Endothelial cell of umbilical vein (primary cell): ENCODE measurements at regions not wholly inside any gene's neighbourhood (a gene's known extent, or its start where the extent isn't known, plus 50 kb on each side); places are given as distances from the start of the nearest gene placed in this dataset.

ENCODE experiments used
- BruUV-seq: library from RNA; stranded (reverse); fragments of 400-500 nt; replicated peaks from 2 replicates; lab custom pipeline; 2021; lab: Mats Ljungman, UMichigan
- CTCF ChIA-PET: fragments of 300-600, 350-600 bp; sonication (Branson Sonifier 250); formaldehyde crosslinking; loops from one replicate; lab custom pipeline; 2021; ENCODE audit warnings: antibody characterized with exemption, inconsistent platforms; lab: Charles Lee
- POLR2A ChIA-PET: fragments of 300-600, 350-600 bp; sonication (Branson Sonifier 250); formaldehyde crosslinking; loops from one replicate; lab custom pipeline; 2021; ENCODE audit warnings: antibody characterized with exemption, inconsistent platforms; lab: Charles Lee
- DNase-seq: peaks from one replicate; pipeline ENCODE4 v3.0.0-alpha.2; 2011; ENCODE audit warnings: low read depth, low spot score
- FAIRE-seq: peaks from 2 replicates; lab custom pipeline; 2011; peaks lifted over from hg19 to GRCh38; lab: Jason Lieb, UNC
- H2AFZ ChIP-seq: 2 replicates; pipeline ENCODE4 v1.6.0; 2012; ENCODE audit warnings: low read depth, low read length, control low read depth, inconsistent platforms
- H3K27ac ChIP-seq: 2 replicates; pipeline ENCODE4 v1.5.1; 2011; ENCODE audit warnings: low read depth, mild to moderate bottlenecking, control low read depth, low read length, moderate library complexity; ENCODE audit not compliant: insufficient read depth
- H3K27me3 ChIP-seq, 2 experiments: 2 replicates each; pipeline versions ENCODE4 v1.6.0 to v1.6.1; 2011; ENCODE audit warnings: low read length in 2 of 2, mixed read lengths in 1 of 2; ENCODE audit not compliant: control insufficient read depth in 2 of 2, insufficient read depth in 2 of 2
- H3K36me3 ChIP-seq, 2 experiments: 2 replicates in 1 of 2; 3 replicates in 1 of 2; pipeline ENCODE4 v1.5.1; 2011; ENCODE audit warnings: low read length in 2 of 2, mild to moderate bottlenecking in 1 of 2, moderate library complexity in 1 of 2; ENCODE audit not compliant: control insufficient read depth in 2 of 2, insufficient read depth in 2 of 2; ENCODE audit errors: extremely low read depth in 1 of 2
- H3K4me1 ChIP-seq: 3 replicates; pipeline ENCODE4 v1.5.1; 2011; ENCODE audit warnings: mild to moderate bottlenecking, low read length; ENCODE audit not compliant: control insufficient read depth, insufficient read depth; ENCODE audit errors: extremely low read depth
- H3K4me2 ChIP-seq: 2 replicates; pipeline ENCODE4 v1.6.1; 2011; ENCODE audit warnings: low read length, control low read depth, mixed read lengths; ENCODE audit not compliant: insufficient read depth
- H3K4me3 ChIP-seq, 3 experiments: fragments of 200-600 bp in 1 of 3; sonication (generic), shearing (Covaris generic) in 1 of 3; replicated peaks in 1 of 3; 2 replicates each; pipeline ENCODE4 v1.5.1; 2011 to 2016; ENCODE audit warnings: control low read depth in 3 of 3, low read length in 3 of 3, mild to moderate bottlenecking in 2 of 3, inconsistent platforms in 1 of 3, low read depth in 1 of 3, moderate library complexity in 1 of 3; ENCODE audit not compliant: insufficient read depth in 1 of 3
- H3K79me2 ChIP-seq: 2 replicates; pipeline ENCODE4 v1.6.0; 2012; ENCODE audit warnings: low read length, inconsistent platforms; ENCODE audit not compliant: control insufficient read depth, insufficient read depth
- H3K9ac ChIP-seq: replicated peaks from 2 replicates; pipeline ENCODE3; 2011; ENCODE audit warnings: low read length, control low read depth; ENCODE audit not compliant: insufficient read depth; ENCODE audit errors: extremely low read depth
- H3K9me1 ChIP-seq: replicated peaks from 3 replicates; pipeline ENCODE4 v1.6.0; 2011; ENCODE audit warnings: mild to moderate bottlenecking, low read length; ENCODE audit not compliant: control insufficient read depth, insufficient read depth; ENCODE audit errors: extremely low read depth
- H3K9me3 ChIP-seq: replicated peaks from 2 replicates; pipeline ENCODE4 v1.5.1; 2012; ENCODE audit warnings: low read length, inconsistent platforms; ENCODE audit not compliant: control insufficient read depth, insufficient read depth
- H4K20me1 ChIP-seq: replicated peaks from 2 replicates; pipeline ENCODE3; 2011; ENCODE audit warnings: mild to moderate bottlenecking, low read length; ENCODE audit not compliant: control insufficient read depth, insufficient read depth; ENCODE audit errors: extremely low read depth
- EZH2 ChIP-seq: IDR thresholded peaks from 2 replicates; pipeline ENCODE4 v1.6.1; 2012; ENCODE audit warnings: borderline replicate concordance, low read depth, mild to moderate bottlenecking, moderate library complexity, low read length, inconsistent platforms; ENCODE audit not compliant: severe bottlenecking
- FOS ChIP-seq: IDR thresholded peaks from 2 replicates; pipeline ENCODE4 v1.6.1; 2011; ENCODE audit warnings: mild to moderate bottlenecking, low read length, moderate library complexity, borderline replicate concordance; ENCODE audit not compliant: insufficient read depth
- GATA2 ChIP-seq: IDR thresholded peaks from 2 replicates; pipeline ENCODE4 v1.7.0; 2011; ENCODE audit warnings: low read depth, mild to moderate bottlenecking, moderate library complexity, mixed read lengths, low read length; ENCODE audit not compliant: insufficient read length, insufficient read depth
- JUN ChIP-seq: IDR thresholded peaks from 2 replicates; pipeline ENCODE4 v1.6.1; 2011; ENCODE audit warnings: borderline replicate concordance, low read depth; ENCODE audit not compliant: insufficient read length, insufficient read depth
- MYC ChIP-seq: IDR thresholded peaks from one replicate; pipeline ENCODE4 v1.6.1; 2011; ENCODE audit warnings: mild to moderate bottlenecking, low read depth, low read length
- POLR2A ChIP-seq: IDR thresholded peaks from 2 replicates; pipeline ENCODE4 v1.6.1; 2012; ENCODE audit warnings: low read depth, mild to moderate bottlenecking, control low read depth, low read length
- POLR2AphosphoS5 ChIP-seq: IDR thresholded peaks from 2 replicates; pipeline ENCODE4 v1.6.1; 2012; ENCODE audit warnings: low read depth, mild to moderate bottlenecking, control low read depth, low read length, moderate library complexity; ENCODE audit not compliant: insufficient read depth
- dilution Hi-C: fragments of 300-500 bp; cut with MboI; formaldehyde crosslinking; loops from one replicate; pipeline ENCODE4 v1.15.0; 2019; ENCODE audit warnings: low sequenced_read_pairs; ENCODE audit not compliant: extremely low pct_ligation_motif_present
- intact Hi-C: fragments of 100-400 bp; cut with micrococcal nuclease; formaldehyde crosslinking; loops from one replicate; pipeline ENCODE4 v1.10.0; 2022
- TF ChIP-seq, protein P1 (sequence below): IDR thresholded peaks from 2 replicates; pipeline ENCODE4 v1.6.1; 2011; ENCODE audit not compliant: insufficient read depth, insufficient read length
- TF ChIP-seq, protein P2 (sequence below), 2 donors: IDR thresholded peaks; 1 replicate in 1 of 2; 2 replicates in 1 of 2; pipeline ENCODE4 v1.5.1; 2011; ENCODE audit warnings: low read length in 2 of 2, mild to moderate bottlenecking in 2 of 2, moderate library complexity in 2 of 2, control low read depth in 1 of 2, inconsistent platforms in 1 of 2, low read depth in 1 of 2; ENCODE audit not compliant: insufficient read depth in 1 of 2; ENCODE audit errors: extremely low read depth in 1 of 2

DNA sequence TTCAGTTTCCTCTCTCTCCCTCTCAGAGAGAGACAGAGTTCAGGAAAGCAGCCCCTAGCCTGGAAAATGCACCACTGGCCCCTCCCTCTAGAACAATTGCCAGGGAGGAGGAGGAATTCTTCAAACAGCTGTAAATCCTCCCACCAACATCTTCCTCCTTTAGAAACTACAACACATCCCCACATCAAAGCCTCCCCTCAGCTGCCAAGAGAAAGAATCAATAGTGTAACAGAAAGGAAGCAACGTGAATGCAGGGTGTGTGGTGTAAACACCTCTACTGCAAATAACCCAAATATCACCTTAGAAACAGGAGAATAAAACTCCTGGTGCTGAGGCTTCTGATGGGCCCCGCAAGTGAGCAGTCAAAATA lies 249.9 kb upstream of the GATB start:
- Histone ChIP-seq H3K27ac (no peak overlapping the region), H3K79me2 (no peaks in the 10 kb centered on the region), H4K20me1 (no peaks in the 10 kb centered on the region), H3K9me1 (no peaks in the 10 kb centered on the region), H3K27me3 (peaks cover 0 to 8% of the 10 kb centered on the region in 2 experiments), H3K4me3 (no peak overlapping the region), H3K4me1 (no peaks in the 10 kb centered on the region), H3K4me2 (no peak overlapping the region), H3K9ac (no peak overlapping the region), H3K9me3 (no peaks in the 10 kb centered on the region), H2AFZ (no peak overlapping the region), H3K36me3 (no peaks in the 10 kb centered on the region)
- intact Hi-C loops, result no loop called here
- FAIRE-seq (no peak), DNase-seq (no peak)
- TF ChIP-seq GATA2, result no peak
- ChIA-PET CTCF (no interaction called here), POLR2A (no interaction called here)
- no TSS peak for BruUV-seq
- dilution Hi-C loops, result no loop called here

DNA sequence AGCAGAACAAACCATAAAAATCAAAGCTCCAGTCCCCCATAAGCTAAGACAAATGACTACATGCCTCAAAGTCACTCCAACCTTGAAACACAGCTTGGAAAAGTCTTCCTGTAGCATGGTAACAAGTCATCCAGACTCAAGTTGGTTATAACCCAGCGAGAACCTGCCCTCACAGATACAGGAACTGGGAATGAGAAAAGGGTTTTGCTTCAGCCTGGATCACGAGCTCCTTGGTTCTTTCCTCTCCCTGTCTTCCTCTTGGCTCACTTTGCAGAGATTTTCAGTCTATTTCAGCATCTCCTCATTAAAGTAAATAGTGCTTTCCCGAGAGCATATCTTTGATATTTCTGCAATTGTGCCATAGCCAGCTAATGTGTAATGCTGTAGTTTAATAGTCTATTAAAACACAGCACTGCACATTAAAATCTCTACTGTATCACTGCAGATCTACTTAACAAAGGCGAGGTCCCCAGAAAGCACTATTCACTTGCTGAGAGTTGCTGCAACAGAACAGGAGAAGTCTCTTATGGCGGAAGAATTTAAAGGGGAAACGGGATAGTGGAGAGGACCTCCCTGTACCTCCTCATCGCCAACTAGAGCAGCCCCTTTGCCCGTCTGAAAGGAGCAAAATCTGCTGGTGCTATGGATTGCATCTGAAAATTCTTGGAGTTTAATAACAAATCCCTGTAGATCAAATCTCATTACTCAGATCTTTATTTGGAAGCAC lies 249.3 kb upstream of the GATB start:
- FAIRE-seq (no peak), DNase-seq (no peak)
- Histone ChIP-seq H3K79me2 (no peaks in the 10 kb centered on the region), H3K27me3 (peaks cover 0 to 8% of the 10 kb centered on the region in 2 experiments), H4K20me1 (no peaks in the 10 kb centered on the region), H3K4me1 (no peaks in the 10 kb centered on the region), H3K9ac (no peak overlapping the region), H3K4me2 (no peak overlapping the region), H3K9me1 (no peaks in the 10 kb centered on the region), H3K9me3 (no peaks in the 10 kb centered on the region), H3K4me3 (no peak overlapping the region), H2AFZ (no peak overlapping the region), H3K27ac (no peak overlapping the region), H3K36me3 (no peaks in the 10 kb centered on the region)
- BruUV-seq, result no TSS peak
- dilution Hi-C loops, result no loop called here
- intact Hi-C loops, result no loop called here
- TF ChIP-seq JUN (no peak), POLR2A (no peak), FOS (no peak), POLR2AphosphoS5 (no peak), GATA2 (no peak), MYC (no peak), EZH2 (no peak)
- TF ChIP-seq, protein P1, sequence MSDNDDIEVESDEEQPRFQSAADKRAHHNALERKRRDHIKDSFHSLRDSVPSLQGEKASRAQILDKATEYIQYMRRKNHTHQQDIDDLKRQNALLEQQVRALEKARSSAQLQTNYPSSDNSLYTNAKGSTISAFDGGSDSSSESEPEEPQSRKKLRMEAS, result no peak
- TF ChIP-seq, protein P2, sequence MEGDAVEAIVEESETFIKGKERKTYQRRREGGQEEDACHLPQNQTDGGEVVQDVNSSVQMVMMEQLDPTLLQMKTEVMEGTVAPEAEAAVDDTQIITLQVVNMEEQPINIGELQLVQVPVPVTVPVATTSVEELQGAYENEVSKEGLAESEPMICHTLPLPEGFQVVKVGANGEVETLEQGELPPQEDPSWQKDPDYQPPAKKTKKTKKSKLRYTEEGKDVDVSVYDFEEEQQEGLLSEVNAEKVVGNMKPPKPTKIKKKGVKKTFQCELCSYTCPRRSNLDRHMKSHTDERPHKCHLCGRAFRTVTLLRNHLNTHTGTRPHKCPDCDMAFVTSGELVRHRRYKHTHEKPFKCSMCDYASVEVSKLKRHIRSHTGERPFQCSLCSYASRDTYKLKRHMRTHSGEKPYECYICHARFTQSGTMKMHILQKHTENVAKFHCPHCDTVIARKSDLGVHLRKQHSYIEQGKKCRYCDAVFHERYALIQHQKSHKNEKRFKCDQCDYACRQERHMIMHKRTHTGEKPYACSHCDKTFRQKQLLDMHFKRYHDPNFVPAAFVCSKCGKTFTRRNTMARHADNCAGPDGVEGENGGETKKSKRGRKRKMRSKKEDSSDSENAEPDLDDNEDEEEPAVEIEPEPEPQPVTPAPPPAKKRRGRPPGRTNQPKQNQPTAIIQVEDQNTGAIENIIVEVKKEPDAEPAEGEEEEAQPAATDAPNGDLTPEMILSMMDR (IDR thresholded peaks at IDR 0.05; ENCODE audit: extremely low read depth in 1 of 2, insufficient read depth in 1 of 2, low read depth in 1 of 2, low read length in 2 of 2), result no peak
- POLR2A ChIA-PET, result no interaction called here
- CTCF ChIA-PET, result interaction anchor here (1.3 kb wide), 1 partner anchor 11 kb away, joined by 3 read pairs; no protein-coding TSS in a partner anchor
